ENCODE measurements at regions not wholly inside any gene's neighbourhood (a gene's known extent, or its start where the extent isn't known, plus 50 kb on each side); places are given as distances from the start of the nearest gene placed in this dataset.
A peak's percentile ranks its signal among the peaks of the same experiment; 100 is the strongest.

DNA sequence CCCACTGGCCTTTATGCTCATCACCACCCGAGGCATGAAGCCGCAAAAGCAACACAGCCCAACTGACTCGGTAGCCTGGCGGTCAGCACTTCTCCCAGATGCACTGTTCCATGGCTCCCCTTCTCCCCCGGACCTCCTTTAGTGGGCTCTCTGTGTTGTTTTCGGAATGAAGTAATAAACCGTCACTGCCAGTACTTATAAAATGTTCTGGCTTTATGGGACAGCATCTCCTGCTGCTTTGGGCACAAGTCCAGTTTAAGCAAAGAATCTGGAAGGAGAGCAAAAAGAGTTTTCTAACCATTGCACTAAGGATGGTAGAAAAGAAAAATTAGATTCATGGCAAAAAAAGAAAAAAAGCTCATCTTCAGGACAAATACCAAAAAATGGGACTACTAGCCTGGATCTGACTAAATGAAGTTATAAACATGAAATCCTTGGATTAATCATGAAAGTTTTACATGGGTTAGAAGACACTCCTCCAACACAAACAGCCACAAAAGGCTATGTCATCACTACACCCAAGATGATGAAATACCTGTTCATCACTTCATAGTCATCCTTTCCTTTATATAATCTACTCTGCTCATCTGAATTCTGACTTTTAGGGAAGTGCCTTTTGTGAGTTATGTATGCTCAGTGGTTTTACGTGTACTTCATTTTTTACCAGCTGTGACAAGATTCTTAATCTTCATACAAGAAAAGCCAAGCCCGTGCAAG lies 89.5 kb upstream of the UBE2E2 start (continued):
- TF ChIP-seq RBAK (tag by site-specific recombination; IDR thresholded peaks at IDR 0.05) (no peak), PBX3 (CRISPR knock-in tag; IDR thresholded peaks at IDR 0.05) (no peak), ZNF202 (tag by site-specific recombination; IDR thresholded peaks at IDR 0.05; ENCODE audit: borderline replicate concordance) (no peak), ZNF184 (tag by site-specific recombination; IDR thresholded peaks at IDR 0.05) (no peak), ZNF704 (tag by site-specific recombination; IDR thresholded peaks at IDR 0.05) (no peak), WT1 (tag by site-specific recombination; IDR thresholded peaks at IDR 0.05) (no peak), IKZF3 (tag by site-specific recombination; IDR thresholded peaks at IDR 0.05) (peak; percentile 54), ZNF658 (tag by site-specific recombination; IDR thresholded peaks at IDR 0.05) (no peak), ZNF394 (tag by site-specific recombination; IDR thresholded peaks at IDR 0.05; ENCODE audit: borderline replicate concordance) (no peak), ZNF776 (tag by site-specific recombination; IDR thresholded peaks at IDR 0.05; ENCODE audit: borderline replicate concordance) (no peak), ZNF155 (tag by site-specific recombination; IDR thresholded peaks at IDR 0.05) (no peak), ZNF48 (tag by site-specific recombination; IDR thresholded peaks at IDR 0.05) (no peak), ZNF24 (tag by site-specific recombination; IDR thresholded peaks at IDR 0.05) (0 out of 2 replicates have a peak, but pooled peaks have one; percentile 63), KLF9 (tag by site-specific recombination; IDR thresholded peaks at IDR 0.05; ENCODE audit: low read depth) (no peak), KLF16 (tag by site-specific recombination; IDR thresholded peaks at IDR 0.05) (peak; percentile 18; the same call in 1 of the 2 replicates), TRIM28 (IDR thresholded peaks at IDR 0.05; ENCODE audit: borderline replicate concordance, low read length) (no peak), ZNF792 (tag by site-specific recombination; IDR thresholded peaks at IDR 0.05) (no peak), ZBTB20 (tag by site-specific recombination; IDR thresholded peaks at IDR 0.05) (no peak), ZNF791 (tag by site-specific recombination; IDR thresholded peaks at IDR 0.05) (no peak), ZNF10 (tag by site-specific recombination; IDR thresholded peaks at IDR 0.05) (0 out of 2 replicates have a peak, but pooled peaks have one; percentile 28), OSR2 (tag by site-specific recombination; IDR thresholded peaks at IDR 0.05) (peak; percentile 27; the same call in 1 of the 2 replicates), AEBP2 (tag by site-specific recombination; IDR thresholded peaks at IDR 0.05; ENCODE audit: borderline replicate concordance) (no peak), ZBTB7A (tag by site-specific recombination; IDR thresholded peaks at IDR 0.05; ENCODE audit: low read depth) (no peak), ZNF843 (tag by site-specific recombination; IDR thresholded peaks at IDR 0.05) (peak; percentile 53; the same call in 1 of the 2 replicates), ZNF670 (tag by site-specific recombination; IDR thresholded peaks at IDR 0.05; ENCODE audit: low read depth) (no peak), ZNF585B (tag by site-specific recombination; IDR thresholded peaks at IDR 0.05) (no peak), BCL11A (tag by site-specific recombination; IDR thresholded peaks at IDR 0.05; ENCODE audit: low read depth) (no peak)
- TF ChIP-seq, protein P1, sequence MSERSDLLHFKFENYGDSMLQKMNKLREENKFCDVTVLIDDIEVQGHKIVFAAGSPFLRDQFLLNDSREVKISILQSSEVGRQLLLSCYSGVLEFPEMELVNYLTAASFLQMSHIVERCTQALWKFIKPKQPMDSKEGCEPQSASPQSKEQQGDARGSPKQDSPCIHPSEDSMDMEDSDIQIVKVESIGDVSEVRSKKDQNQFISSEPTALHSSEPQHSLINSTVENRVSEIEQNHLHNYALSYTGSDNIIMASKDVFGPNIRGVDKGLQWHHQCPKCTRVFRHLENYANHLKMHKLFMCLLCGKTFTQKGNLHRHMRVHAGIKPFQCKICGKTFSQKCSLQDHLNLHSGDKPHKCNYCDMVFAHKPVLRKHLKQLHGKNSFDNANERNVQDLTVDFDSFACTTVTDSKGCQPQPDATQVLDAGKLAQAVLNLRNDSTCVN (tag by site-specific recombination; optimal IDR thresholded peaks at IDR 0.05): no peak
- TF ChIP-seq, protein P2, sequence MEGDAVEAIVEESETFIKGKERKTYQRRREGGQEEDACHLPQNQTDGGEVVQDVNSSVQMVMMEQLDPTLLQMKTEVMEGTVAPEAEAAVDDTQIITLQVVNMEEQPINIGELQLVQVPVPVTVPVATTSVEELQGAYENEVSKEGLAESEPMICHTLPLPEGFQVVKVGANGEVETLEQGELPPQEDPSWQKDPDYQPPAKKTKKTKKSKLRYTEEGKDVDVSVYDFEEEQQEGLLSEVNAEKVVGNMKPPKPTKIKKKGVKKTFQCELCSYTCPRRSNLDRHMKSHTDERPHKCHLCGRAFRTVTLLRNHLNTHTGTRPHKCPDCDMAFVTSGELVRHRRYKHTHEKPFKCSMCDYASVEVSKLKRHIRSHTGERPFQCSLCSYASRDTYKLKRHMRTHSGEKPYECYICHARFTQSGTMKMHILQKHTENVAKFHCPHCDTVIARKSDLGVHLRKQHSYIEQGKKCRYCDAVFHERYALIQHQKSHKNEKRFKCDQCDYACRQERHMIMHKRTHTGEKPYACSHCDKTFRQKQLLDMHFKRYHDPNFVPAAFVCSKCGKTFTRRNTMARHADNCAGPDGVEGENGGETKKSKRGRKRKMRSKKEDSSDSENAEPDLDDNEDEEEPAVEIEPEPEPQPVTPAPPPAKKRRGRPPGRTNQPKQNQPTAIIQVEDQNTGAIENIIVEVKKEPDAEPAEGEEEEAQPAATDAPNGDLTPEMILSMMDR (tag by site-specific recombination; IDR thresholded peaks at IDR 0.05): no peak
- TF ChIP-seq, protein P3, sequence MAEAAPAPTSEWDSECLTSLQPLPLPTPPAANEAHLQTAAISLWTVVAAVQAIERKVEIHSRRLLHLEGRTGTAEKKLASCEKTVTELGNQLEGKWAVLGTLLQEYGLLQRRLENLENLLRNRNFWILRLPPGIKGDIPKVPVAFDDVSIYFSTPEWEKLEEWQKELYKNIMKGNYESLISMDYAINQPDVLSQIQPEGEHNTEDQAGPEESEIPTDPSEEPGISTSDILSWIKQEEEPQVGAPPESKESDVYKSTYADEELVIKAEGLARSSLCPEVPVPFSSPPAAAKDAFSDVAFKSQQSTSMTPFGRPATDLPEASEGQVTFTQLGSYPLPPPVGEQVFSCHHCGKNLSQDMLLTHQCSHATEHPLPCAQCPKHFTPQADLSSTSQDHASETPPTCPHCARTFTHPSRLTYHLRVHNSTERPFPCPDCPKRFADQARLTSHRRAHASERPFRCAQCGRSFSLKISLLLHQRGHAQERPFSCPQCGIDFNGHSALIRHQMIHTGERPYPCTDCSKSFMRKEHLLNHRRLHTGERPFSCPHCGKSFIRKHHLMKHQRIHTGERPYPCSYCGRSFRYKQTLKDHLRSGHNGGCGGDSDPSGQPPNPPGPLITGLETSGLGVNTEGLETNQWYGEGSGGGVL (tag by site-specific recombination; IDR thresholded peaks at IDR 0.05): 0 out of 2 replicates have a peak, but pooled peaks have one; percentile 40
- TF ChIP-seq, protein P4, sequence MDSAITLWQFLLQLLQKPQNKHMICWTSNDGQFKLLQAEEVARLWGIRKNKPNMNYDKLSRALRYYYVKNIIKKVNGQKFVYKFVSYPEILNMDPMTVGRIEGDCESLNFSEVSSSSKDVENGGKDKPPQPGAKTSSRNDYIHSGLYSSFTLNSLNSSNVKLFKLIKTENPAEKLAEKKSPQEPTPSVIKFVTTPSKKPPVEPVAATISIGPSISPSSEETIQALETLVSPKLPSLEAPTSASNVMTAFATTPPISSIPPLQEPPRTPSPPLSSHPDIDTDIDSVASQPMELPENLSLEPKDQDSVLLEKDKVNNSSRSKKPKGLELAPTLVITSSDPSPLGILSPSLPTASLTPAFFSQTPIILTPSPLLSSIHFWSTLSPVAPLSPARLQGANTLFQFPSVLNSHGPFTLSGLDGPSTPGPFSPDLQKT (IDR thresholded peaks at IDR 0.05; ENCODE audit: borderline replicate concordance, low read depth, low read length): no peak

Data from HEK293 (cell line).